VCaP (cell line): ENCODE measurements at regions not wholly inside any gene's neighbourhood (a gene's known extent, or its start where the extent isn't known, plus 50 kb on each side); places are given as distances from the start of the nearest gene placed in this dataset.
"Not testable (repeated sequence)": the region's sequence is repeated elsewhere in the genome, so short reads cannot be mapped to it uniquely, and the experiment has no call there.

Experiments used
- H3K27ac ChIP-seq: fragments of 450-650 bp; 2 replicates; pipeline ENCODE4 v1.5.1; 2017
- CTCF ChIP-seq: fragments of 450-650 bp; conservative IDR thresholded peaks from 2 replicates; pipeline ENCODE4 v1.5.1; 2017; ENCODE audit warnings: mild to moderate bottlenecking, moderate library complexity

- no peak overlapping the region for H3K27ac ChIP-seq
- no peak for TF ChIP-seq CTCF
These were observed 513.9 kb downstream of the ZNF516 start for GRCh38 chr18:75981102-75981501.

- no peak overlapping the region for H3K27ac ChIP-seq
- TF ChIP-seq CTCF, result no peak
These were observed 518.0 kb downstream of the ZNF516 start for GRCh38 chr18:75977081-75977480.

- no peak overlapping the region for H3K27ac ChIP-seq
- no peak for TF ChIP-seq CTCF
These were observed 524.8 kb downstream of the ZNF516 start for GRCh38 chr18:75970212-75970611.

GRCh38 chr18:75966431-75966830 lies 528.6 kb downstream of the ZNF516 start:
- TF ChIP-seq CTCF, result no peak
- H3K27ac ChIP-seq, result no peak overlapping the region

- no peak for TF ChIP-seq CTCF
- H3K27ac ChIP-seq, result no peak overlapping the region
These were observed 532.9 kb downstream of the ZNF516 start for GRCh38 chr18:75962036-75962572.

- not testable (repeated sequence) for H3K27ac ChIP-seq
These were observed 532.9 kb upstream of the SMIM21 start for GRCh38 chr18:75960356-75960755.

- no peak for TF ChIP-seq CTCF
- H3K27ac ChIP-seq, result no peak overlapping the region
These were observed 531.6 kb upstream of the SMIM21 start for GRCh38 chr18:75959150-75959549.

GRCh38 chr18:75958683-75959082 lies 531.2 kb upstream of the SMIM21 start:
- 0 out of 2 replicates have a peak, but pooled peaks have one; percentile 12 for TF ChIP-seq CTCF

More at GRCh38 chr18:75958683-75959082, 531.2 kb upstream of the SMIM21 start:
- no peak overlapping the region for H3K27ac ChIP-seq
